ENCODE measurements at regions not wholly inside any gene's neighbourhood (a gene's known extent, or its start where the extent isn't known, plus 50 kb on each side); places are given as distances from the start of the nearest gene placed in this dataset.

- Histone ChIP-seq H3K9ac (ENCODE audit: insufficient read depth, low read length, poor library complexity, severe bottlenecking) (no peak overlapping the region), H3K27ac (ENCODE audit: low read depth in 1 of 2, low read length in 2 of 2) (no peak overlapping the region), H3K4me2 (replicated peaks; ENCODE audit: extremely low read depth, low read length, poor library complexity, severe bottlenecking) (no peak overlapping the region), H3K4me3 (replicated peaks in 1 of 3; ENCODE audit: low read depth in 2 of 3, low read length in 3 of 3) (no peak overlapping the region), H2AFZ (ENCODE audit: insufficient read depth, low read depth, low read length, poor library complexity, severe bottlenecking) (no peak overlapping the region), H3K27me3 (ENCODE audit: control insufficient read depth in 2 of 2, insufficient read depth in 2 of 2, low read length in 2 of 2) (no peaks in the 10 kb centered on the region), H3K79me2 (ENCODE audit: insufficient read depth, low read length) (no peaks in the 10 kb centered on the region), H3K36me3 (replicated peaks in 1 of 2; ENCODE audit: control insufficient read depth in 1 of 2, insufficient read depth in 2 of 2, low read length in 2 of 2) (no peaks in the 10 kb centered on the region), H4K20me1 (ENCODE audit: insufficient read depth, low read length) (no peaks in the 10 kb centered on the region), H3K4me1 (ENCODE audit: control insufficient read depth in 1 of 2, insufficient read depth in 2 of 2, low read length in 2 of 2) (no peaks in the 10 kb centered on the region), H3K9me3 (replicated peaks in 1 of 2; ENCODE audit: control insufficient read depth in 1 of 2, insufficient read depth in 1 of 2, low read length in 2 of 2) (peaks cover 0 to 7% of the 10 kb centered on the region in 2 donors)
- WGBS (ENCODE audit: insufficient coverage), result no CpG with 5 or more reads among the region's 2 CpGs
- Mint-ChIP-seq H3K27me3 (ENCODE audit: low read depth in 3 of 3) (no peaks in the 10 kb centered on the region), H3K9me3 (peaks cover 0 to 7% (median 0%) of the 10 kb centered on the region in 7 donors), H3K36me3 (no peaks in the 10 kb centered on the region), H3K4me1 (no peaks in the 10 kb centered on the region), H3K4me3 (no peak overlapping the region), H3K27ac (no peak overlapping the region)
- intact Hi-C loops (cut with micrococcal nuclease), result no loop called here
- DNase-seq, result no peak
- no peak for TF ChIP-seq CTCF (IDR thresholded peaks at IDR 0.05)
These were observed 288.0 kb upstream of the PPP1R2C start for GRCh38 chrX:43065978-43066377.

DNA sequence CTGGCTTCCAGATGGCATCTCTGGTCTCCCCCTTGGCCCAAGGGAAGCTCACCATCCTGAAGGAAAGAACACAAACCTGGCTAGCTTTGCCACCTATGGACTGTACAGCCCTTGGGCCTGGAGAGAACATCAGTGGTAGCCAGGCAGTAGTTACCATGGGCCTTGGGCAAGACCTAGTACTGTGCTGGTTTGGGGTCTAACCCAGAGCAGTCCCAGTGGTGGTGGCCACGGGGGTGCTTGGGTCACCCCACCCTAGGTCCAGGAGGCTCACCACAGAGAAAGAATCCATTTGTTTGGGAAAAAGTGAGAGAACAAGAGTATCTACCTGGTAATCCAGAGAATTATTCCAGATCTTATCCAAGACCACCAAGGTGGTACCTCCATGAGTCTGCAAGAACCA is 290.7 kb upstream of the PPP1R2C start:
- intact Hi-C loops (cut with micrococcal nuclease), result no loop called here
- TF ChIP-seq CTCF (IDR thresholded peaks at IDR 0.05), result no peak
- Histone ChIP-seq H2AFZ (ENCODE audit: insufficient read depth, low read depth, low read length, poor library complexity, severe bottlenecking) (no peak overlapping the region), H3K79me2 (ENCODE audit: insufficient read depth, low read length) (no peaks in the 10 kb centered on the region), H3K4me2 (replicated peaks; ENCODE audit: extremely low read depth, low read length, poor library complexity, severe bottlenecking) (no peak overlapping the region), H4K20me1 (ENCODE audit: insufficient read depth, low read length) (no peaks in the 10 kb centered on the region), H3K9ac (ENCODE audit: insufficient read depth, low read length, poor library complexity, severe bottlenecking) (no peak overlapping the region), H3K4me1 (ENCODE audit: control insufficient read depth in 1 of 2, insufficient read depth in 2 of 2, low read length in 2 of 2) (no peaks in the 10 kb centered on the region), H3K9me3 (replicated peaks in 1 of 2; ENCODE audit: control insufficient read depth in 1 of 2, insufficient read depth in 1 of 2, low read length in 2 of 2) (peaks cover 0 to 7% of the 10 kb centered on the region in 2 donors), H3K4me3 (replicated peaks in 1 of 3; ENCODE audit: low read depth in 2 of 3, low read length in 3 of 3) (no peak overlapping the region), H3K27me3 (ENCODE audit: control insufficient read depth in 2 of 2, insufficient read depth in 2 of 2, low read length in 2 of 2) (no peaks in the 10 kb centered on the region), H3K36me3 (replicated peaks in 1 of 2; ENCODE audit: control insufficient read depth in 1 of 2, insufficient read depth in 2 of 2, low read length in 2 of 2) (no peaks in the 10 kb centered on the region), H3K27ac (ENCODE audit: low read depth in 1 of 2, low read length in 2 of 2) (no peak overlapping the region)
- peaks cover 0 to 7% (median 0%) of the 10 kb centered on the region in 7 donors for H3K9me3 Mint-ChIP-seq
- H3K4me3 Mint-ChIP-seq, result no peak overlapping the region
- no peak for DNase-seq
- H3K4me1 Mint-ChIP-seq, result no peaks in the 10 kb centered on the region
- no peaks in the 10 kb centered on the region for H3K36me3 Mint-ChIP-seq
- no peak overlapping the region for H3K27ac Mint-ChIP-seq
- WGBS (ENCODE audit: insufficient coverage), result no CpG with 5 or more reads among the region's 1 CpG
- peaks cover 0 to 4% (median 0%) of the 10 kb centered on the region in 3 donors for H3K27me3 Mint-ChIP-seq (ENCODE audit: low read depth in 3 of 3)
